DMS114 treated with DMSO at 0.1 percent for 48 hours (cell line): ENCODE measurements at regions not wholly inside any gene's neighbourhood (a gene's known extent, or its start where the extent isn't known, plus 50 kb on each side); places are given as distances from the start of the nearest gene placed in this dataset.

Experiments
- DNase-seq: peaks from one replicate; lab custom pipeline; 2025; ENCODE audit not compliant: unreplicated experiment; lab: John Stamatoyannopoulos, UW

GRCh38 chr12:66045506-66045905 is 85.0 kb downstream of the LLPH start:
- no peak for DNase-seq

DNA sequence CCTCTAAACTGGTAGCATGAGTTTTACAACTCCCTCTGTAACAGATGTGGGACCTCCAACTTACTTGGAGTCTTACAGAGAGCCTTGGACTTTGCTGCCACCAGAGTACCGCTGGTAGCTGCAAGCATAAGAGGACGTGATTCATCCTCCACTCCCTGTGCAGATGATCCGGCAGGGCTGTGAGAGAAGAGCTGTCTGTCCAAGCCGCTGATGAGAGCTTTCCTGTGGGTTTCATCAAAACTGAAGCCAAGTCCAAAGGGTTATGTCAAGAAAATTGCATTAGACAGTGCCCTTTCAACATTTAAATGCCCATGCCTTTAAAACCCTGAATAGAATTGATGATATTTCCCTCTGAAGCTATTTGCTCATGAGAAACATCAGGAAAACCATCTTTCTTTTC is 85.8 kb downstream of the LLPH start:
- DNase-seq, result no peak

GRCh38 chr12:66043035-66043434 is 87.5 kb downstream of the LLPH start:
- DNase-seq, result no peak

DNA sequence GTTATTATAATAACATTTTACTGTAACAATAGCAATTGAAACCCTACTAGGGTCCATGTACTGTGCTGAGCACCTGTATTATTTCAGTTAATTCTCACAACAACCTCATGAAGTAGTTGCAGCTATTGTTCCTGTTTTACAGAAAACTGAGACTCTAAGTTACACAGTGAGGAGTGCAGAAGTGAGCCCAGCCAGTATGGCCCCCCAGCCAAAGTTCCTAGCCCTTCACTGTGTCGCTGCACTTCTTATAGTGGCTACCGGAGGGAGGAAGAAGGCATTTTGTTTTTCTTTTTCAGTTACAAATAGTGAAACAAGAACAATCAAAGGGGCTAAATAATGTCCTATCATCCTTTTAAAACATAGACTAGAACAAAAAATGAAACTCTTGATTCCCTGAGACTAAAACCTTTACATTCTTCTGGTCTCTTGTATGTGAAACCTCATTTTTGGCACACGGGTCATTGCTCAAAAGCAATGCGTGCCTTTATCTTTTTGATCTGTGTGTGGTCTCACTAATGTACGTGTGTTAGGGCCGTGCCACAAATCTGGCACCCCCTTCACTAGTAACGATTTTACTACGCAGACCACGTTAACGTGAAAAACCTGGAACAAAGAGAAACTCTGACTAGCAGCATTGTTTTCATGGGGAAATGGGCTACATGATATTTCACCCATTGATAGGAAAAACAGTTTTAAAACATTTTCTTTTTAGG is 88.7 kb downstream of the LLPH start:
- DNase-seq, result no peak

GRCh38 chr12:66036317-66036716 is 94.2 kb downstream of the LLPH start:
- DNase-seq, result no peak

- DNase-seq, result peak; percentile 37
Measured at GRCh38 chr12:66035288-66035966, 95.1 kb downstream of the LLPH start.

DNA sequence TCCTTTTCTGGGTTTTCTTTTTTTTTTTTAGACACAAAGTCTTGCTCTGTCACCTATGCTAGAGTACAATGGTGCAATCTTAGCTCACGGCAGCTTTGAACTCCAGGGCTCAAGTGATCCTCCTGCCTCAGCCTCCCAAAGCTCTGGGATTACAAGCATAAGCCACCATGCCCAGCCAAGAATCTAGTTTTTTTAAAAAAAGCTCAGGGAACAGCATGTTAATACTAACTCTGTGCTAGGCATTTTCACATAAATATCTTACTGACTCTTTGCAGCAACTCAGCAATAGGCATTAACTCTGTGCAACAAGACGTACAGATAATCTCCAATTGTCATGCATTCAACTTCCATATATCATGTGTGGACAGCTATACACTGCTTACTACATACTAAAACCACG is 97.4 kb downstream of the LLPH start:
- DNase-seq, result no peak

DNA sequence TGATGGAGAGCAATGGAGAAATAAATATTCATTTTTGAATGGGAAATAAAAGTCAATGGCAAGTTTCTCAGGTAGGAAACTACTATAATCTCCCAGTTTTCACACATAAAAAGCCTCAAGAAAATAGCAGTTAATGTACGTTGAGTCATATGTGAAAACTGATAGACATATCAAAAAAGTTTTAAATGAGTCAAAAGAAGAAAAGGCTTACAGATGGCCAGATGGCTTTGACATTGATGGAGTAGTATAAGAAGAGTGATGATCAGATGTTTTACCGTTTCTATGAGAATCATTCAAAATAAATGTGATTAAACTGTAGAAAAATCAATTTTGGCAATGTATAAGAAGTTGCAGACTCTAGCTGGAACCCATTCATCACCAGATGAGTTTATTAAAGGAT is 97.8 kb downstream of the LLPH start:
- DNase-seq, result no peak

- no peak for DNase-seq
Measured at GRCh38 chr12:66030217-66030781, 100.3 kb downstream of the LLPH start.

DNA sequence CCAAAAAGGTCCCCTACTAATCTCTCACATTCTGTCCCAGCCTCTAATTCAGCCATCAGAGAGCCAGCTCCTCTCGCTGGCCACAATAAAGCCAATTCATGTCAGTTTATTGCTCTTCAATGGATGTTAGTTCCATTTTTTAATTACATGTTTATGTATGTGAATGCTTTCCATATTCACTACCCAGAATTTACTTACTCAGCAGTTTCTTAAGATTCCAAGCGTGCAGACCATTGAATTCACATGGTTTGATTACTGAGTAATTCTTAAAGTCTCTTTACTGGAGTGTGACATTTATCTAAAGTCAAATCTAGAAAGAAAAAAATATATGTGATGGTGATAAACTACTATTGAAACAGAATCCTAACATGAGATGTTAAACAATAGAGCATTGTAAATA is 102.2 kb downstream of the LLPH start:
- DNase-seq, result no peak

- no peak for DNase-seq
Measured at GRCh38 chr12:66025477-66025876, 105.1 kb downstream of the LLPH start.

DNA sequence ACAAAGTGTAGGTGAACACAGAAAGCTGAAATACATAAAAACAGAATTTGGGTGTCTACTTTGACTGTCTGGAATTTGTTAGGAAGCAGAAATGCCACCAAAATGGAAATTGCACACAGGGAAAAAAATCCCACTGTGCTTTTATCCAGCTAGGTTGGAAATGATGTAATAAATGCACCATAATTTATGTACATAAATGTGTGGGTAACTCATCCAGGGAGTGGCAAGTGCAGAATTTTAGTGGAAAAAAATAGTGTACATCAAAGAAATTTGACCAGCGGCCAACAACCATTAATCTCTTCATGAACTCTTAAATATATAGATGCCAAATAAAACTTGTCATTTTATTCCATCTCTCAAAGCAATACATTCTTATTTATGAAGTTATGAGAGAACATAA is 105.6 kb downstream of the LLPH start:
- no peak for DNase-seq

GRCh38 chr12:66020481-66020880 is 110.1 kb downstream of the LLPH start:
- no peak for DNase-seq

- no peak for DNase-seq
Measured at GRCh38 chr12:66017736-66018135, 112.8 kb downstream of the LLPH start.
